ENCODE measurements at regions not wholly inside any gene's neighbourhood (a gene's known extent, or its start where the extent isn't known, plus 50 kb on each side); places are given as distances from the start of the nearest gene placed in this dataset.
"Not testable (repeated sequence)": the region's sequence is repeated elsewhere in the genome, so short reads cannot be mapped to it uniquely, and the experiment has no call there.

- DNase-seq (ENCODE audit: low read depth): no peak
Measured at GRCh38 chr12:83920821-83921547, 991.6 kb downstream of the SLC6A15 start.

DNA sequence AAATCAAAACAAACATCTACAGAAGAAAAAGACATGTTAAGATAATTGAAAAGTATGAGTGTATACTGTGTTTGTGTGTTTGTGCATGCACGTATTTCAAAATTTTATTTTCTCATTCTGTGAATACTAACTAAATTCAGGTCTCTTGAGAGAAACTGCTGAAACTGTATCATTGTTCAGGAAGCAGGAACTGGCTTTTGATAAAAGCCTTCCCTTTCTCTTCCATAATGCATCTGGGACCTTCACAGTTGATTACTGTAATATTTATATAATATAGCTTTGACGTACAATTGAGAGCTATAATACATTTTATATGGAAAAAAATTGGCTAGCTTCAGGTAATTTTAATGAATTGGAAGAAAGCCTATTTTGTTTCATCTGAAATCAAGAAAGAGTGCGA is 993.5 kb downstream of the SLC6A15 start:
- DNase-seq (ENCODE audit: low read depth): no peak

DNA sequence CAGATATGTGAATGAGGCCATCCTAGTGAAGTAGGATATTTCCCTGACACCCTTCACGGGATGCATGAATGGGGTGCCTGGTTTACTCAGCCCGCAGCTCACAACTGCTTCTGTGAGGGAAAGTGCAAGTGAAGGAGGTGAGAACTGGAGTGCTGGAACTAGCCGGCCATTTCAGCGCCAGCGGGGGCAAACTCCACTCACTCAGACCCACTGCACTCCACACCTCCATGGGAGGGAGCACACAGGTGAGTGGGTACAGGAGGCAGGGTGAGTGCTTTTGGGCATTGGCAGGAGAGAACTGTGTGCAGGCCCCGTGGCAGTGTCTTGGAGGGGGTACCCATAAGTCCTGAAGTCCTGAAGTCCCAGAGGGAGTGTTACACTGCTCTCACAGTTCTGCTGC is 1008.4 kb downstream of the SLC6A15 start:
- DNase-seq (ENCODE audit: low read depth): no peak

DNA sequence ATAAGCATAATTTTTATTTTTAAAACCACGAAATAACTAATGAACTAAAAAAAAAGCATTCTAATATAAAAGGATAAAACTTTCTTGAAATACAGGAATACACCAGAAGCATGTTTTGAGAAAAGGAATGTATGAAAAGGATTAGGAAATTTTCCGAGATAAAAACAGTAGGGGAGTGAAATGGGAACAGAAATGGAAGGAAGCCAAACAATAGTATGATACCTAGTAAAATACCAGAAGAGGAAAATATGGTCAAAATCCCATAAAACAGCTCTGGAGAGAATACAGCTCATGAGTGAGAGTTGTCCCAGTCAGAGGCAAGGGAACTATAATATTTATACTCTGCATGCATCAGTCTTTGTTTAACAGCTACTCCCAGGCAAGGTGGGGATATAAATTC is 1016.2 kb downstream of the SLC6A15 start:
- DNase-seq (ENCODE audit: low read depth): peak; percentile 1

- DNase-seq (ENCODE audit: low read depth): peak; percentile 4
Measured at GRCh38 chr12:83893101-83893500, 1019.5 kb downstream of the SLC6A15 start.

DNA sequence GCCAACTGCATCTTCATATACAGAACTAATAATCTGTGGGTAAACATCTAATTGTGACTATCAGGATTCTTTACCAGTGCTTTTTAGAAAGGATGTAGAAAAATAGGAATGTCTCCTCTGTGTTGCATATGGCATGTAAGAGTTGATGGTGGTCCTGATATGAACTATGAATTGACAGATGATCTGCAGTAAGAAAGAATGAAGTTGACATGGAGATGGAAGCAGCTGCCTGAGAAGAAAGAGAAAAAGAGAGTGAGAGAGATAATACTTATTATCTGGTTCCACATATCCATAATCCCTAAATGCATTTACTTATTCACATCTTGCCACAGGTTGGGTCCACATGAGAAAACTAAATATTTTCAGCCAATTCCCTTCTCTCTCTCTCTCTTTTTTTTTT is 1022.9 kb downstream of the SLC6A15 start:
- DNase-seq (ENCODE audit: low read depth): no peak

DNA sequence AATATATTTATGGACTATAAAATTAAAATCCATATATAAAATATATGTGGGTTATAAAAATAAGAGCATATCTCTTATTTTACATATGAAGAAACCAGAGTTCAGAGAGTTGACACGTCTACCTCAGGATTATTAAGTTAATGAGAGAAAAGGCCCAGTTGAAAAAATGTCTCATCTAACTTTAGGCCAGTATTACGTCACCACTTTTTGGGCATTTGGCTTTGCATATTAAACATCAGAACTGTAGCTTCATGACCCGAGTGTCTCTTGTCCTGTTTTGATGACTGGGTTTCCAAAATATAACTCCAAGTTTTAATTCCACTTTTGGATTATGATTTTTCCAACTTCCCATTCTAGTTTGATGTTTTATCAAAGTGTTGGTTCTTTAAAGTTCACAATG is 1026.1 kb downstream of the SLC6A15 start:
- no peak for DNase-seq (ENCODE audit: low read depth)

- DNase-seq (ENCODE audit: low read depth): not testable (repeated sequence)
Measured at GRCh38 chr12:83870921-83871599, 1041.5 kb downstream of the SLC6A15 start.

- DNase-seq (ENCODE audit: low read depth): no peak
Measured at GRCh38 chr12:83866477-83866876, 1046.1 kb downstream of the SLC6A15 start.

DNA sequence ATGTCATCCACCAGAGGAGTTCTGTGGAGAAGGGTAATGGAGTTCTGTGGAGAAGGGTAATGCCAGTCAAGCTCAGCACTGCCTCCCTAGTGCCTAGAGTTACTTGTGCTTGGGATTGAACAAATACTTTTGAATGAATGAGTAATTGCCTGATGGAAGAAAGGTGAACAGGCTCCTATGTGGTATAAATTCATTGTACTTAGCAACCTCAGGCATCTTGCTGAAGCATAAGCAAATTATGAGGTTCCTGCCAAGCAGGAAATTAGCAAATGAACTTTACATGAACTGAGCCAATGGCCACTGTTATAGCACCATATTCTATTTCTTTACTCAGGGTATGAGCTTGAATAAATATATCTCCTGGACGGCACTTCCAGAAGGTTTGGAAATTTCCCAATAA is 1047.2 kb downstream of the SLC6A15 start:
- DNase-seq (ENCODE audit: low read depth): no peak

- DNase-seq (ENCODE audit: low read depth): no peak
Measured at GRCh38 chr12:83864054-83864453, 1048.5 kb downstream of the SLC6A15 start.

- no peak for DNase-seq (ENCODE audit: low read depth)
Measured at GRCh38 chr12:83859021-83859420, 1053.6 kb downstream of the SLC6A15 start.

DNA sequence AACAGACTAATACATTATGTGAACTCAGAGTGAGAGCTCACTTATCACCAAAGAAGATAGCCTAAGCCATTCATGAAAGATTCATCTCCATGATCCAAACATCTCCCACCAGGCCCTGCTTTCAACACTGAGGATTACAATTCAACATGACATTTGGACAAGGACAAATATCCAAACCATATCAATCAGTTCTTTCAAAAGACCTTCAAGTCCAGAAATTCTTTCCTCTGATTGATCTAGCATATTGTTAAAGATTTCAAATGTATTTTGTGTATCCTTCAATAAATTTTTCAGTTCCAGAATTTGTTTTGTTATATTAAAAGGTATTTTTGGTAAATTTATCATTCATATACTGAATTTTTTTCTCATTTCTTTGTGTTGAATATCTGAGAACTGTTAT is 1055.8 kb downstream of the SLC6A15 start:
- no peak for DNase-seq (ENCODE audit: low read depth)

GRCh38 chr12:83850531-83850930 is 1062.1 kb downstream of the SLC6A15 start:
- no peak for DNase-seq (ENCODE audit: low read depth)

DNA sequence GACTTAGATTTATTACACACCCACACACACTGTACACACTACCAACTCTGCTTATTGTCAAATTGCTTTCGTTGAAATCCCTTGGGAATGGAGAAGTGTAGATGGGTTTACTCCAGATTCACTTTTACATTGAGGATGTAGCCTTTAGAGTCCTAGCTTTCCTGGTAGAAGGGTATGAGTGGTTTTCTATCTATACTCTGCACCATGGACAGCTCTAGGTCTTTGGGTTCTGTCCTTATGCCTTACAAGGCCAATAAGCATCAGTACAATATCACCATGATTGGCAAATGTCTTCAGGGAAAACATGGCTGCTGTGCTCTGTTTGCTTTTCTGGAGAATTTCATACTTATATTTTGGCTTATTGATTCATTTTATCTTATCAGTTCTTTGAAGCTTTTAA is 1063.9 kb downstream of the SLC6A15 start:
- DNase-seq (ENCODE audit: low read depth): no peak

DNA sequence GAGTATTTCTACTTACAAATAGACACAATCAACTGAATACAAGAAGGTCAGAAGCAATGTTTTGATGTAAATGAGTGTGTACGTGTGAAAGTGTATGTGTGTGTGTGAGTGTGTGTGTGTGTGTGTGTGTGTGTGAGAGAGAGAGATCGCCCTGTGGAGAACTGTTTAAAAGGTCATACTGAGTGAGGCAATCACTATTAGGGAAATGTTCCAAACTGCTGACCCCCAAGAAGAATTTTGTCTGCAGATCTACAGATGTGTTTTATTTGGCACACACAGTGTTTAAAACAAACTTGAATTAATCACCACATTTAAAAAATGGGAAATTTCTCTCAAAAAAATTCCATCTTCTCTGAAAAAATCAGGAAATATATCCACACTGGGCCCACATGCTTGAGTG is 1069.1 kb downstream of the SLC6A15 start:
- DNase-seq (ENCODE audit: low read depth): no peak

DNA sequence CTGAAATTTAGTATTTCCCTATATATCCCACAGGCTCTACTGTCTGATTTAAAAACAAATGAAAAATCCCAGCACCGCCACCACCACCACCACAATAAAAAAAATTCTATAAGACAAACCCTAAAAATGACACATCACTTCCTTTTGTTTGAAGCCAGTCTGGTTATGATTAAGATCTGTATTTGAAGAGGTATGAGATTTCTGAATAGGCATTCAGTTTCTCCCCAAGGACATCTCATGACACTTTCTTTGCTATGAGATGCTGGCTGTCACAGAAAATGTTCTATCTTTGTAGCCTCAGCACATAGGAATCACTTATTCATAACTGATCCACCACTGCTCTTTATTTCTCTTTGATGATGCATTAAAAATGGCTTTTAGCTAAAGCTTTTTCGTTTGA is 1071.0 kb downstream of the SLC6A15 start:
- DNase-seq (ENCODE audit: low read depth): no peak

GRCh38 chr12:83827860-83828259 is 1084.7 kb downstream of the SLC6A15 start:
- no peak for DNase-seq (ENCODE audit: low read depth)

DNA sequence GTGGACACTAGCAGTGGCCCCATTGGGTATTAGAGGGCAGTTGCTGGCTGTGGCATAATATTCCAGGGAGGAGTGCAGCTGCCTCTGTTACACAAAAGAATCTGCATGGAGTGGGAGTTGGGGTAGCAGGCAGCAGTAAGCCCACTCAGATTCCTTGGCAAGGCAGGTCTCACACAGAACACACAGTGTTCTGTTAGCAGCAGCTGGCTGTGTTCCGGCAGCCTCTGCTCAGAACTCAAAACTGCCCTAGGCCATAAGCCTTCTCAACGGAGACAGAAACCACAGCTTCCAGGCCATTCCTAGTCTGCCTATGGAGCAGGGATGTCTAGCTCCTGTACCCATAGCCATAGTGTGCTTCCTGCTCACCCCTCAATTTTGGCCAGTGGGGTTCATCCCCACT is 1085.4 kb downstream of the SLC6A15 start:
- DNase-seq (ENCODE audit: low read depth): no peak

DNA sequence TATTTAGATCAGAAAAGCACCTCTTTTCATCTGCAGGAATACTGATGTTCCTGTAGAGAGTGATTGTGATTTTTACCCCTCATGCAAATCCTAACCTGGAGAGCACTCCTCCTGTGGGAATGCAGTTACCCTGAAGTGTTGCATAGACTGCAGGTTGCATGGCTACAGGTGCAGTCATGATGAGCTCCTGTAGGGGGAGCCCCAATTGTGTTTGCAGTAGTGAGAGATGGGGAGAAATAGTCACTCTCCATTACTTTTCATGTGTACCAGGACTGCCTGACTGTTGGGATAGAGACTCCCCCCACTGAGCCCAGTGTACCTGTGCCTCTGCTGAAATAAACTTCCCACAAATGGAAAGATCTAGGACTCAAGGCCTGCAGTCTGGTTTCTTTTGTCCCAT is 1086.5 kb downstream of the SLC6A15 start:
- no peak for DNase-seq (ENCODE audit: low read depth)

GRCh38 chr12:83823386-83824045 is 1089.1 kb downstream of the SLC6A15 start:
- DNase-seq (ENCODE audit: low read depth): no peak

- no peak for DNase-seq (ENCODE audit: low read depth)
Measured at GRCh38 chr12:83821967-83822366, 1090.6 kb downstream of the SLC6A15 start.

DNA sequence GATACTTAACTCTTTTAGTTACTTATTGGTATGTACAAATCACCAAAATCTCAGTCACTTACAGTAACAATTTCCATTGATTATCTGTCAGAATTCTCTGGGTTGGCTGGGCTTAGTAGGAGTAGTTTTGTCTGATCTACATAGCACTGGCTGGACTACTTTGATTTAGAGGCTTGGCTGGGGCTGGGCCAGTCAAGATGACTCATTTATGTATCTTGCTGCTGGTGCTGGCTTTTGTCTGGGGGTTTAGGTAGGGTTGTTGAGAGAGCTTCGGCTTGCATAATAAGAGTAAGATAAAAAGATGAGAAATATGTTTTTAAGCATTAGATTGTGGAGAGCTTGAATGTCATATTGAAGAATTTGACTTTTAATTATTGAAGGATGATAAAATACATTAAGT is 1093.7 kb downstream of the SLC6A15 start:
- peak; percentile 38 for DNase-seq (ENCODE audit: low read depth)

All from GM04504 (cell line).